GM21619 (cell line): ENCODE measurements at regions not wholly inside any gene's neighbourhood (a gene's known extent, or its start where the extent isn't known, plus 50 kb on each side); places are given as distances from the start of the nearest gene placed in this dataset.

Experiments used
- ATAC-seq: cut with Tn5 transposase; IDR thresholded peaks from one replicate; pipeline ENCODE4 v1.9.1; 2021; ENCODE audit not compliant: unreplicated experiment

GRCh38 chr9:87319656-87320055, 178.0 kb upstream of the DAPK1 start:
- no peak for ATAC-seq

GRCh38 chr9:87320146-87320884, 177.4 kb upstream of the DAPK1 start:
- no peak for ATAC-seq

- no peak for ATAC-seq
Measured at GRCh38 chr9:87322840-87323635, 174.6 kb upstream of the DAPK1 start.

- ATAC-seq, result no peak
Measured at GRCh38 chr9:87323928-87324327, 173.7 kb upstream of the DAPK1 start.

GRCh38 chr9:87324613-87325194, 173.0 kb upstream of the DAPK1 start:
- ATAC-seq, result peak; percentile 53

GRCh38 chr9:87327575-87328125, 170.0 kb upstream of the DAPK1 start:
- ATAC-seq, result no peak

GRCh38 chr9:87333802-87334201, 163.9 kb upstream of the DAPK1 start:
- no peak for ATAC-seq

- no peak for ATAC-seq
Measured at GRCh38 chr9:87334366-87334765, 163.3 kb upstream of the DAPK1 start.

GRCh38 chr9:87336407-87336806, 161.3 kb upstream of the DAPK1 start:
- no peak for ATAC-seq

- no peak for ATAC-seq
Measured at GRCh38 chr9:87336914-87337333, 160.7 kb upstream of the DAPK1 start.

GRCh38 chr9:87337335-87338087, 160.2 kb upstream of the DAPK1 start:
- ATAC-seq, result no peak

- ATAC-seq, result no peak
Measured at GRCh38 chr9:87338088-87338989, 159.3 kb upstream of the DAPK1 start.

- ATAC-seq, result no peak
Measured at GRCh38 chr9:87340391-87340790, 157.3 kb upstream of the DAPK1 start.

GRCh38 chr9:87342743-87343142, 154.9 kb upstream of the DAPK1 start:
- ATAC-seq, result no peak

GRCh38 chr9:87343816-87344430, 153.7 kb upstream of the DAPK1 start:
- no peak for ATAC-seq

GRCh38 chr9:87346061-87346665, 151.5 kb upstream of the DAPK1 start:
- ATAC-seq, result no peak

- ATAC-seq, result no peak
Measured at GRCh38 chr9:87350915-87351314, 146.8 kb upstream of the DAPK1 start.

- ATAC-seq, result no peak
Measured at GRCh38 chr9:87353301-87353700, 144.4 kb upstream of the DAPK1 start.

- no peak for ATAC-seq
Measured at GRCh38 chr9:87354147-87354546, 143.5 kb upstream of the DAPK1 start.
